GM12874 (cell line): ENCODE measurements at regions not wholly inside any gene's neighbourhood (a gene's known extent, or its start where the extent isn't known, plus 50 kb on each side); places are given as distances from the start of the nearest gene placed in this dataset.

ENCODE experiments used
- CTCF ChIP-seq: IDR thresholded peaks from 2 replicates; pipeline ENCODE4 v1.5.1; 2011; ENCODE audit warnings: low read depth, mild to moderate bottlenecking, control low read depth, low read length, moderate library complexity; ENCODE audit not compliant: insufficient read depth

- no peak for TF ChIP-seq CTCF
These were observed 104.9 kb upstream of the PLD5 start for GRCh38 chr1:242629396-242629795.

- TF ChIP-seq CTCF = no peak
These were observed 99.3 kb upstream of the PLD5 start for GRCh38 chr1:242623756-242624155.

GRCh38 chr1:242623119-242623518 is 98.6 kb upstream of the PLD5 start:
- no peak for TF ChIP-seq CTCF

- no peak for TF ChIP-seq CTCF
These were observed 88.8 kb upstream of the PLD5 start for GRCh38 chr1:242613266-242613815.

GRCh38 chr1:242610209-242610608 is 85.7 kb upstream of the PLD5 start:
- TF ChIP-seq CTCF = no peak

GRCh38 chr1:242605521-242605920 is 81.0 kb upstream of the PLD5 start:
- TF ChIP-seq CTCF = no peak

- TF ChIP-seq CTCF = no peak
These were observed 77.5 kb upstream of the PLD5 start for GRCh38 chr1:242602001-242602400.

- no peak for TF ChIP-seq CTCF
These were observed 61.8 kb upstream of the PLD5 start for GRCh38 chr1:242586360-242586680.
